GM18517 (cell line): ENCODE measurements at regions not wholly inside any gene's neighbourhood (a gene's known extent, or its start where the extent isn't known, plus 50 kb on each side); places are given as distances from the start of the nearest gene placed in this dataset.

Experiments used
- ATAC-seq: cut with Tn5 transposase; IDR thresholded peaks from one replicate; pipeline ENCODE4 v1.9.1; 2021; ENCODE audit warnings: mild to moderate bottlenecking, moderate library complexity; ENCODE audit not compliant: unreplicated experiment

DNA sequence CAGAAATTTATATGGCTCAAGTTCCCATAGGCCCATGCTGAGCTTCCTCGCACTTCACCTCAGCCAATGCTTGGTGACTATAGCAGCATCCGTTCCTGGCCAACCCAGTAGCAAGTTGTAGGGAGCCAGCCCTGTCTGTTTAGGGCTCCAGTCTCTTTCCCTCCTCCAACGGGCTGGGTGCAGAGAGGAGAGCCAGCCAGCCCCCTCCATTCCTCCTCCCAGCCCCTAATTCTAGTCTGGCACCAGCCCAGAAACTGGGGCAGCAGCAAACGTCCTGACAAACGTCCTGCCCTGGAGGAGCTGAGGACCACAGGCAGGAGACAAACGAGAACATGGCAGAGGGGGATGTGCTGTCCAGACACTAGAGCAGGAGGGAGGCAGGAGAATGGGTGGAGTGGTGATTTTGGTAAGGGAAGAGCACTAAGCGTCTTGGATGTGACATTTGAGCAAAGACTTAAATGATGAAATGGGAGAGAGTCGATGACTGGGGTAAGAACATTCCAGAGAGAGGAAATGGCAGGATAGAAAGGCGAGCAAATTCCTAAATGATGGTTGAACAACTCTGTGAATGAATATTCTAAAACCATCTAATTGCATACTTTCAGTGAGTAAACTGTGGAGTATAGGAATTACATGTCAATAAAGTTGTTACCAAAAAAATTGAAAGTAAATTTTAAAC, 222.5 kb upstream of the DAPK1 start:
- ATAC-seq = no peak

DNA sequence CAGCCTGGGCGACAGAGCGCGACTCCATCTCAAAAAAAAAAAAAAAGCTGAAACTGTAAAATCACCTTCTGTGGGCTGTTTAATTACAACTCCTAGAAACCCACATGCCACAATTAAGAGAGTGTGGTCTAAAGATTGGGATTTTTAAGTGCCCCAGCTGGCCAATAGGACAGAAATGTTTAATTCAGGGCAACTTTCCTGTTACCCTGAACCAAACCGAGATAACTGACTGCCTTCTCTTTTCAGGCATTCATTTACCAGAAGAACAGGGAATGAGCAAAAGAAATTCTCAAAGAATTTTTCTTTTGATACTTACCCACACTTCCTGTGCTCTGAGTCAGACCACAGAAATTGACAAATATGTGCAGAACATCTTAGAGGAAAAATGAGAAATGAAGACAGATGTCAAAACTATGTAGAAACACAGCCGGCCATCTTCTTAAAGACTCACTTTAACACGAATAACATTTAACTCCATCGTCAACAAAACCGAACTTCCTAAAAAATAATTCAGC, 221.3 kb upstream of the DAPK1 start:
- no peak for ATAC-seq

DNA sequence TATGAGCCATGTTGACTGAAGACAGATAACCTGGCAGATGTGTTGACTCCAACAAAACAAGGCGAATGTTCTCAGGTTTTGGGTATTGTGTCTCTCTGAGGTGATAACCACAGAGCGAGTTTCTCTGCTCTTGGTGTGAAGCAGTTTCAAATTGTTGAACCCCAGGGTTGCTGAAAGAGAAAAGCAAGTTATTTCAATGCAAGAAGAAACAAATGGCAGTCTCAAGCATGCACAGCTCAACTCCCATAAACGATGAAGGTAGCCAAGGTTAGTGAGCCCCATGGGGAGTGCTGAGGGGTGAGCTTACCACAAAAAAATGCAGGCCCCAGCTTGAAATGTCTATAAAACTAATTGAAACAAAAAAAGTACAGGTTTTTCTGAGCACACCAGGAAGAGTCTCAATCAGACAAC, 220.8 kb upstream of the DAPK1 start:
- no peak for ATAC-seq

GRCh38 chr9:87277346-87277745, 220.3 kb upstream of the DAPK1 start:
- no peak for ATAC-seq

- ATAC-seq = no peak
Measured at GRCh38 chr9:87278971-87279733, 218.5 kb upstream of the DAPK1 start.

DNA sequence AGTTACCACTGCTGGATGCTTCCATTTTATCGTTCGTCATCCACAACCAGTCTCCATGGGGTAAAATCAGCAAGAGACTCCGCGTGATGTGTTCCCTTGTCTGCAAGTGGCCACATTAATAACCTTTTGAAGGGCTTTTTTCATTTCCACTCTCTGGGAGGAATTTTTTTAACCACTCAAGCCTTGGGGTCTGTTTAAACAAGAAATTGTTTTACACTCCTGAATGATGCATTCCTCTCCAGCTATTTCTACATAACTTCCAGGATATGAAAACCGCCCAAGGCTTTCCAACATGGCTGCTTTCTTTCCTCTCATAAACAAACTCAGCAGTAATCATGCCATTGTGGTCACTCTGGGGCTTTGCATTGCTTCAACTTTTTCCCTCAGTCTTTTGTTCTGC, 217.2 kb upstream of the DAPK1 start:
- ATAC-seq = no peak

- no peak for ATAC-seq
Measured at GRCh38 chr9:87282538-87282937, 215.1 kb upstream of the DAPK1 start.

DNA sequence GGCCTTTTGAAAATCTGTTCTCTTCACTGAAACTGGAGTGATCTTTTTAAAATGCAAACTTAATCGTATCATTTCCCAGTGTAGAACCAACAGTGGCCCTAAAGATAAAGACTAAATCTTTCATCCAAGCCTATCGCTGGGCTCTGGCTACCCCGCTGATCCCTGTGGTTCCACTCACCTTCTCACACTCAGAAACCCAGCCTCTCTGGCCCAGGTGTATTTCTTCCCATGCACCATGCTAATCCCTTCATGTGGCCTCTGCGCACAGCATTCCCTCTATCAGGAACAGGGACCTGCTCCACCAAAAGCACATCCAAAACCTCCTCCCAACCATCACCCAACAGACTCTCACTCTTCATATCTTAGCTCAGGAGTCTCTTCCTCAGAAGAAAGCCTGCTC, 214.1 kb upstream of the DAPK1 start:
- no peak for ATAC-seq

GRCh38 chr9:87285183-87285850, 212.3 kb upstream of the DAPK1 start:
- no peak for ATAC-seq

DNA sequence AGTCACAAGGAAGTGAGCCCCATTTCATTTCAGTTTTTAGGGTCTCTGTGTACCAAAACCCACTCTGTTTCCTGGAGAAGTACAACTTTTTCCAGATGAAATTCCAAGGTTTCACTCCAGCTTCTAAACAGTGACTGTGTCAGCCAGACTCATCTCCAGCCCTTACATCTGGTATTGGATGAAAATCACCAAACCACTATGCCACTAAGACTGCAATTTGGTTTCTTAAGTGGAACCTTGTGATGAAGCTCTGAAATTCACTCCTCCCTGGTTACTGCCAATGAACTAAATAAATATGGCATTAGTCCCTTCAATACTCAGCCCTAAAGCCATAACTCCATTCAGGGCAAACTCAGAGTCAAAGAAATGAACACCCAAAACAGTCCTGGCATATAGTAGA, 211.2 kb upstream of the DAPK1 start:
- no peak for ATAC-seq

GRCh38 chr9:87290241-87291052, 207.2 kb upstream of the DAPK1 start:
- no peak for ATAC-seq

- ATAC-seq = no peak
Measured at GRCh38 chr9:87292449-87293191, 205.0 kb upstream of the DAPK1 start.

GRCh38 chr9:87294126-87294525, 203.5 kb upstream of the DAPK1 start:
- ATAC-seq = no peak

GRCh38 chr9:87300915-87301314, 196.8 kb upstream of the DAPK1 start:
- no peak for ATAC-seq

DNA sequence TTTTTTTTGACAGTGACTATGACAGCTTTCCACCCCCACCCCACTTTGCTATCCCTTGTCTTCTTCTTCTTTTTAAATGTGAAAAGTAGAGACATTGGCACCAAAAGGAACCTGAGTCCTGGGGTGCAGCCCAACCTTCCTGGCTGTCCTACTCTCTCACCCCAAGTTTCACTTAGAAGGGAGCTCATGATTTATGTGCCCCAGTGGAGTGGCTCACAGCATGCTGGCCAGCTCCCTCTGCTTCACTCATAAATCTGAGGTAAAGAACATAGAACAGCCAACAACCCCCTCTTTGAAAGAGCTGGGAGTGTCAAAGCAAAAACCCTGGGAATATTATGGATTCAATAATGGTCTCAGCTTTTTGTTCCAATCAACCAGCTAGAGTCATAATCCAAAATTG, 196.3 kb upstream of the DAPK1 start:
- no peak for ATAC-seq

- ATAC-seq = no peak
Measured at GRCh38 chr9:87305151-87305550, 192.5 kb upstream of the DAPK1 start.

GRCh38 chr9:87306006-87306405, 191.7 kb upstream of the DAPK1 start:
- no peak for ATAC-seq

DNA sequence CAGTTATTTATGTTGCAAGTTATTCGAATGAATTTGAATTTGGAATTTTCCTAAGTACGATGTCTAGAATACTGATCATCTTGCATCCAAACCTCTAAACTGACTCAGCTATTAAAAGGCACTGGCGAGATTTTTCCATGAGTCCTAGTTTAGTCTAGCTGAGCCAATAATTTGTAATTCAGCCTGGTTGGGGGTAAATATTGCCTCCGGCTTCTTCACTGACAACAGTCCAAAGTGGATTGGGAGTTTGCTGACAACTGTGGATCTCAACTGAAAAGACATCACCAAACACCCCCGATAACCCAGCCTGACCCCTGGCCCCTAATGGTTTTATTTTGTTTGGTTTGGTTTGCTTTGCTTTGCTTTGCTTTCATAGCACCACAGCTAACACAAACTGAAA, 189.8 kb upstream of the DAPK1 start:
- no peak for ATAC-seq

DNA sequence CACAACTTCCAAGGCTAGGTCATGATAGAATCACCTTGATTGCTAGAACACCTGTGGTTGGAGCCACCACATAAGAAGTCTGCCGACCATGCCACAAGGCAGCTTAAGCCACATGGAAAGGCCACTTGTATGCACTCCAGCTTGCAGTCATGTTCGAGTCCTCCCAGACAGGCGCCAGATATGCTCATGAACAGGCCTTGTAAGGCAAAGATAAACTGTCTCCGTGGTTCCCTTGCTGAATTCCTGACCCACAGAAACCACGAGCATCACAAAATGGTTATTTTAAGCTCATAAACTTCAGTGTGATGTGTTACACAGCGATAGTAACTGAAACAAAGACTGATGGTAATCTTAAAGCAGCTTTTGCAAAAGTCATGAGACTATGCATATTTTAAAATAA, 188.4 kb upstream of the DAPK1 start:
- ATAC-seq = no peak

DNA sequence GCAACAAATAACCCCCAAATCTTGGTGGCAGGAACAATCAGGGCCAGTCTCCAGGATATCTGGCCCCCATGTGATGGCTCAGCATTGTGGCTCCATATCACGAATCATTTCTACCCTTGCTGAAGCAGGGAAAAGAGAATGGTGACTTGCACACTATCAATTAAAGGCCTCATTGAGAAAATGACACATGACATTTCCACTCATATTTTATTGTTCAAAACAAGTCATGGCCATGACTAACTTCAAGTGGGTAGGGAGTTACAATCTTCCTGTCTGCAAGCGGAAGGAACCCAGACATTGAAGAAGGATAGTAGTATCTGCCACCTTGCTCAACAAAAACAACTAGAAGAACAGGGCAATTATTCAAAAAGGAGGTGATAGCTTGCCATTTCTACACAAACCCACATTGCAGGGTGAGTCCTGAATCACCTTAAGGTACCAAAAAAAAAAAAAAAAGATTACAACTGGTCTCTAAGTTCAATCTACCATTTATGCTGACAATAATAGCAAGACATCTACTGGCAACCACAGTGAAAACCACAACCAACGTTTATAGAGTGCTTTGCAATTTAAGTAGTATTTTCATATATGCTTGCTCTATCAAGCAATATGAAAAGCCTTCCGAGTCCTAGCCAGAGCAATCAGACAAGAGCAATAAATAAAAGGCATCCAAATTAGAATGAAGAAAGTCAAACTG, 186.7 kb upstream of the DAPK1 start:
- ATAC-seq = no peak
